ENCODE measurements at regions not wholly inside any gene's neighbourhood (a gene's known extent, or its start where the extent isn't known, plus 50 kb on each side); places are given as distances from the start of the nearest gene placed in this dataset.
"Not testable (repeated sequence)": the region's sequence is repeated elsewhere in the genome, so short reads cannot be mapped to it uniquely, and the experiment has no call there.

GRCh38 chr2:111252436-111252835 is 131.7 kb downstream of the BCL2L11 start:
- no peak for DNase-seq

- DNase-seq: not testable (repeated sequence)
Observed at GRCh38 chr2:111254916-111255315, 134.2 kb downstream of the BCL2L11 start.

- DNase-seq: not testable (repeated sequence)
Observed at GRCh38 chr2:111256628-111257027, 135.9 kb downstream of the BCL2L11 start.

- not testable (repeated sequence) for DNase-seq
Observed at GRCh38 chr2:111257607-111258006, 136.9 kb downstream of the BCL2L11 start.

GRCh38 chr2:111258318-111258717 is 137.6 kb downstream of the BCL2L11 start:
- DNase-seq: not testable (repeated sequence)

GRCh38 chr2:111262627-111263379 is 142.1 kb downstream of the BCL2L11 start:
- not testable (repeated sequence) for DNase-seq

- DNase-seq: not testable (repeated sequence)
Observed at GRCh38 chr2:111263380-111264017, 142.8 kb downstream of the BCL2L11 start.

- DNase-seq: not testable (repeated sequence)
Observed at GRCh38 chr2:111264956-111265355, 144.2 kb downstream of the BCL2L11 start.

- not testable (repeated sequence) for DNase-seq
Observed at GRCh38 chr2:111266556-111266955, 145.8 kb downstream of the BCL2L11 start.

- DNase-seq: peak; percentile 20
Observed at GRCh38 chr2:111267038-111267437, 146.3 kb downstream of the BCL2L11 start.

- DNase-seq: not testable (repeated sequence)
Observed at GRCh38 chr2:111269761-111270323, 149.1 kb downstream of the BCL2L11 start.

GRCh38 chr2:111270569-111270968 is 149.9 kb downstream of the BCL2L11 start:
- not testable (repeated sequence) for DNase-seq

- DNase-seq: not testable (repeated sequence)
Observed at GRCh38 chr2:111271647-111272304, 151.1 kb downstream of the BCL2L11 start.

GRCh38 chr2:111273007-111273406 is 152.3 kb downstream of the BCL2L11 start:
- DNase-seq: not testable (repeated sequence)

GRCh38 chr2:111275047-111275853 is 154.5 kb downstream of the BCL2L11 start:
- DNase-seq: not testable (repeated sequence)

- not testable (repeated sequence) for DNase-seq
Observed at GRCh38 chr2:111275854-111276171, 155.1 kb downstream of the BCL2L11 start.

- DNase-seq: not testable (repeated sequence)
Observed at GRCh38 chr2:111278133-111278532, 157.4 kb downstream of the BCL2L11 start.

GRCh38 chr2:111280709-111281286 is 160.1 kb downstream of the BCL2L11 start:
- DNase-seq: not testable (repeated sequence)

- DNase-seq: not testable (repeated sequence)
Observed at GRCh38 chr2:111282162-111282561, 161.4 kb downstream of the BCL2L11 start.

GRCh38 chr2:111287646-111288568 is 167.2 kb downstream of the BCL2L11 start:
- not testable (repeated sequence) for DNase-seq

- DNase-seq: not testable (repeated sequence)
Observed at GRCh38 chr2:111290370-111290769, 169.7 kb downstream of the BCL2L11 start.
